ENCODE measurements at regions not wholly inside any gene's neighbourhood (a gene's known extent, or its start where the extent isn't known, plus 50 kb on each side); places are given as distances from the start of the nearest gene placed in this dataset.

GRCh38 chr14:54094765-54095164, 138.1 kb upstream of the BMP4 start:
- no peak for DNase-seq

GRCh38 chr14:54098536-54098935, 141.9 kb upstream of the BMP4 start:
- no peak for DNase-seq

DNA sequence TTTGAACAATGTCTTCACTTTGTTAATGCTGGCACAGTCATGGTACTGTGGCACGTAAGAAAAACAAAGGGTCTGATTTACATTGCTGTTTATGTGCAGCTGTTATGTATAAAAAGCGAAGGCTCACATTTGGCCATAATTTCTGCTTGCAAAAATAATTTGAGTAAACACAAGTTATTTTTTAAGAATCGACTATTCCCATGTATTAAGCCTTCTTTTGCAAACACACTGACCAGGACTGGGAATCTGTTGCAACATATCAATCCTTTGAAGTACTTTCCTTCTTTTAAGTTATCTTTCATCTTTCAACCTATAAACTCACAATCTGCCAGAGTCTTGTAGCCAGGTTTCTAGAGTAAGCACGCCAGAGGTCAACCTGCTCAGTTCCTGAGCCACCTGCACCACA, 145.4 kb upstream of the BMP4 start:
- no peak for DNase-seq

GRCh38 chr14:54102530-54102929, 145.9 kb upstream of the BMP4 start:
- DNase-seq, result no peak

GRCh38 chr14:54104601-54105145, 148.0 kb upstream of the BMP4 start:
- no peak for DNase-seq

DNA sequence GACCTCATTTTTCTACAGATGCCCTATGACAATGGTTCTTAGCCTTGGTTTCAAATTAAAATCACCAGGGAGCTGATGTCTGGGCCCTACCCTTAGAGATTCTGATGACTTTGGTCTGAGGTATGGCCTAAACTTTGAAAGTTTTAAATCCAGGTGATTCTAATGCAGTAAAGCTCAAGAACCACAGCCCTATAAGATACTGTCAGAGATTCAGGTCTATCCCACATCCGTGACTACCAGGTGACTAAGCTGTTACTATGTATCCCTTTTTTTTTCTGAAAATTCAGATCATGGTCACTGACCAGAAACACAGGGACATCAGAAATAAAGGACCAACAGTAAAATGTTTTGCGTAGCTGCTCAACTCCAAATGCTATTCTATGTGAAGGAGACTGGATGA, 148.8 kb upstream of the BMP4 start:
- DNase-seq, result no peak

DNA sequence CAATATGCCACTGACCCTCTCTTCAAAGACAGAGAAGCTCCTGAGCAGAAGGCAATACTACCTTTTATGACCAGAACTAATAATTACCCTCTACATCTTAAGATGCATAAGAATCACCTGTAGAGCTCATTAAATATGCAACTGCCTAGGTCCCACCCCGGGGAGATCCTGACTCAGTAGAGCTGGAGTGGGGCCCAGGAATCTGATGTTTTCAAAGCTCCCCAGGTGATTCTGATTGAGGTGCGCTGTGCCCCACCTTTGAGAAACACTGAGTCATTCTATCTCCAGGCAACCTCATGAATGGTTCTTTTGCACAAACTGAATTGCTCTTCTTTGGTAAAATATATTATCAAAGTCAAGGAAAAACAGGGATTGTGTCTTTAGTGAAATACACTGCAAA, 149.3 kb upstream of the BMP4 start:
- DNase-seq, result no peak

GRCh38 chr14:54106661-54107377, 150.2 kb upstream of the BMP4 start:
- no peak for DNase-seq

DNA sequence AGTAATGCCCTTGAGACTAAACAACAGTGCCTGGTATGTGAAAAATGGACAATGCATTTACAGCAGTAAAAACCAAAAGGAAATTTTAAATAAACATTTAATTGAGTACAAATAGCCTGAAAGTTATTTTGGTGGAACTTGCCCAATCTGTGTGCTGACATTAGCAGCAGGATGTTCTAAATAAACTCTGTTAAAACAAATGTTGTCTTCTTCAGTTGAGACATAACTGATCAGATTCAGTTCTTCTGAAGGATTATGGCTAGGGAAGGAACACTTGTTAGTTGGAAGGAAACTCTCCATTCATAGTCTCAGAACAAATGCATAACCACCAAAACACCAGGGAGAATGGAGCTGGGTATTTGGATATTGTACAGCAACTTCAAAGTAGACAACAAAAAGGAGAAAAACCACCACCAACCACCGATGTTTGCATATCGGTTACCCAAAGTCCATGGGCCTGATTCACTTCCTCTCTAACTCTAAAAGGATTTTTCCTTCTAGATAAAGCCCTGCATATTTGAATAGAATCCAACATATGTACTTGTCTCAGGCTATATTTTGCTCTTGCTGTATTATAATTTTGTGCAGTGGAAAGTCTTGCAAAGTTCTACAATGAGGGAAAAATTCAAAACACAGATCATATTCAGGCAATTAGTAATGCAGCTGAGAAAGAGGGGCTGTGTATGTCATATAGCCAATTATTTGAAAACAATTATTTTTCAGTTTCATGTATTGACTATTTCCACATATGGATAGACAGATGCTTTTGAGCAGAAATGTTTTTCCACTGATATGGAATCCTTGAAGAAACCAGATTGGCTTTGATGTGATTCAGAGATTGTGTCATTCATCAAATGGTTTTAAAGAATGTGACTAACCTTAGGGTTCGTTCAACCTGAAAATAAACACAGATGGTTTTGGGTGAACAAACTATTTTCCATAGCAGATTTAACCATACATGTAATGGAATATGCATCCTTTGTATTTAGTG, 152.2 kb upstream of the BMP4 start:
- no peak for DNase-seq

- DNase-seq, result no peak
Observed at GRCh38 chr14:54109521-54110120, 153.0 kb upstream of the BMP4 start.

- no peak for DNase-seq
Observed at GRCh38 chr14:54114941-54115340, 158.3 kb upstream of the BMP4 start.

DNA sequence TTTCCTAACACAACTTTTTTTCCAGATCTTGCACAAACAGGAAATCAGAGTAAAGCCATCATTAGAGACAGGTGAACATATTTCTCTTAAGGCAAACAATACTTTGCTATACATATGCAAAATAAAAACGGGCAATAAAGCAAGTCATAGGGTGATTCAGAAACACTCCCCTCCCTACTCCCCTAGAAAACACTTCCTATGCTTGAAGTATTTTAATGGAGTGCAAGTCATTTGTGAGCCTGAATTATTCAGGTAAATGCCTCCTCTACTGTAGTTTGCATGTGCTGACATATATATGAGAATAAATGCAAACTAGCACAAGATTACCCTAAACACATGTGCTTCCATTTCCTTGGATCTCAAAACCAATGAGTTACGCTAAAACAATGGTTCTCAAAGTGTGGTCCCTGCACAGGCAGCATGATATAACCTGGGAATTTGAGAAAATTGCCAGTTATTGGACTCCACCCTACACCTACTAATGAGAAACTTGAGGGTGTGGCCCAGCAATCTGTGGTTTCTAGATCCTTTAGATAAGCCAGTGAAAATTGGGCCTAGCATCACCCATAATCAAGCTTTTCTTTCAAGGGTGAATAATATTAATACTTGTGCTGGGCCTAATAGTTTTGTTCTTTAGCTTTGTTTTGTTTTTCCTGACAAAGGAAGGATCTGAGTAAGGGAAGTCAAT, 159.7 kb upstream of the BMP4 start:
- no peak for DNase-seq

- DNase-seq, result no peak
Observed at GRCh38 chr14:54116972-54117371, 160.3 kb upstream of the BMP4 start.

- DNase-seq, result no peak
Observed at GRCh38 chr14:54117396-54117795, 160.8 kb upstream of the BMP4 start.

DNA sequence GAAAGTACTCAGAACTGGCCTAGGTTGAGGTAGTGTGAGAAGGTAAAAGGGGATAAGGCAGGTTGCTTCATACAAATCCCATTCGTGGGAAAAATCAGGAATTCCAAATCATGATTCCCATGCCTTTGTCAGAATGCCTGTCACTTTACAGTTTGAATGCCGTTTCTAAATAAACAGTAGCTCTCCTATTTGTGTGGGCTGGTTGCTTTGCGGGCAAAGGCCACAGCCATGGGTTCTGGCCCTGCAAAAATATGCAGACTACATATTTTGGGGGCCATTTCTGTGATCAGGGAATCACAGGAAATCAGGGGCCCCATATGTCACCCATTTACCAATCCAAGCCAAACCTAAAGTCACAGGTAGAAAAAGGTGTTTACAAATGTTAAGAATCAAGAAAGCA, 161.3 kb upstream of the BMP4 start:
- DNase-seq, result no peak

DNA sequence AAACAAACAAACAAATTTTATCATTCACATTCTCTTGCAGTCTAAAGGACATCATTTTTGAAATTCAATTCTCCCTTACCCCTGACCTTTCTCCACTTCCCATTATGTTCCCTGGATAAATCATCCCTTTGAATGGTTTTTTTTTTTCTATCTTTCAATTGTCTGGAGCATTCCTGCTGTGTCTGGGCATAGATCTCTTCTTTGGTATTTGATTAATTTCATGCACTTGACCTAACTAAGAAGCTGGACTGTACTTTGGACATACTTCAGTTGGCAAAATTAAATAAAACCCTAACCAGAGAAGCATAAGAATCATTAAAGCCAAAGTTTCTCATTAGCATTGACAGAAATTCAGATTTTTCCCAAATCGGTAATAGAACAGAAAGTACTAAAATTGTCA, 163.6 kb upstream of the BMP4 start:
- DNase-seq, result no peak

DNA sequence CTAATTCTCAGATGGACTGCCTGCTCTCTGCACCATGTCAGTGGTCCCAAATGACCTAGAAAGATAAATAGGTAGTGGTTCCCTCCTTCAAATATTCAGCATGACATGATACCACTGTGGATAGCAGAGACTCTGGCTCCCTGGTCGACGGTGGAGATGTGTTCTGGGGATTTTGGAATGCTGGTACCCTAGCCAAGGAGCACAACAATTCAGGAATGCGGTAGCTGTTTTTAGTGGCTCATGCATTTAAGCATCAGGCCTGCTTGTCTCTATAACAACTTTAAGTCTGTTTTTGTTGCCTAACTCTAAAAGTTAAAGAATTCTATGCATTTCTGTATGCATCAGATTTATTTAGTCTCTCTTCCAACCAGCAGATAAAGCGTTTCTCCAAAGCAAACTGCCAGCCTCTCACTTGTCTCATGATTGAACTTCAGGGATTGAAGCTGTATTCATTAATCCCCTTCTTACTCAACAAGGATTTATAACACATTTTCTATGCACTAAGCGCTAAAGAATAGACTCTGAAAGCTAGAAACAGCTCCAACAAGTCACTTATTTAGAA, 164.9 kb upstream of the BMP4 start:
- DNase-seq, result no peak

DNA sequence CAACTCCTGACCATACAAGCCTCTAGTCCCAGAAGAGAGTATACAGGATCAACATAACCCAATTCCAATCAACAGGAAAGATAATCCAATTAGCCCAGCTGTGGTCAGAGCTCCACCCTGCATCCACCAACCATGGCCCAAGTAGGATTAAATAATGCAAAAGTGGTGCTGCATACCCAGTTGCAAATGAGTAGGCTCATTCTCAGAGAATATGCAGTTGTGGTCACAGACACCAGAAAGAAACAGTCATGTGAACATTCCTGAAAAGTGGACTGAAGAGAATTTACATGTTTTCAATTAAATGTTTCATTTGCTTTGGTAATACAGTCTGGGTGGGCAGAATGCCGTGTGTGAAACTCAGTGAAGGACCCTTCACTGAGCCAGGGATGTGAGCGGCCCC, 167.2 kb upstream of the BMP4 start:
- no peak for DNase-seq

DNA sequence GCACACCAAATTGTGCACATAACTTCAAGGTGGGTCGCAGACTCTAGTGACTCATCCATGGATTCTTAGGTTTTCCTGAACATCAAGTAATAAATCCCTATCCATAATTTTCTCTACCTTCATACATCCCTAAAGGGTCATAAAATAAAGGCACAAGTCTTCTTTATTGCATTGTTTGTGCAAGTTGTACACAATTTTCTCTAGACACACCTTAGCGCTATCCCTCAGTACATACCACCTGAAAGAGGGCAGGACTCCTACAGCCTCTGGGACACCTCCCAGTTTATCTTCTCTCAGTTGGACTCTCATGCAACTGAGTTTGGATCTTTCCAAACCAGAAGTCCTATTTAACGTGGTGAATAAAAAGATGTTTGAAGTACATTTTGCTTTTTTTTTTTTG, 168.5 kb upstream of the BMP4 start:
- no peak for DNase-seq

GRCh38 chr14:54126947-54127346, 170.3 kb upstream of the BMP4 start:
- no peak for DNase-seq

- no peak for DNase-seq
Observed at GRCh38 chr14:54127526-54127925, 170.9 kb upstream of the BMP4 start.

DNA sequence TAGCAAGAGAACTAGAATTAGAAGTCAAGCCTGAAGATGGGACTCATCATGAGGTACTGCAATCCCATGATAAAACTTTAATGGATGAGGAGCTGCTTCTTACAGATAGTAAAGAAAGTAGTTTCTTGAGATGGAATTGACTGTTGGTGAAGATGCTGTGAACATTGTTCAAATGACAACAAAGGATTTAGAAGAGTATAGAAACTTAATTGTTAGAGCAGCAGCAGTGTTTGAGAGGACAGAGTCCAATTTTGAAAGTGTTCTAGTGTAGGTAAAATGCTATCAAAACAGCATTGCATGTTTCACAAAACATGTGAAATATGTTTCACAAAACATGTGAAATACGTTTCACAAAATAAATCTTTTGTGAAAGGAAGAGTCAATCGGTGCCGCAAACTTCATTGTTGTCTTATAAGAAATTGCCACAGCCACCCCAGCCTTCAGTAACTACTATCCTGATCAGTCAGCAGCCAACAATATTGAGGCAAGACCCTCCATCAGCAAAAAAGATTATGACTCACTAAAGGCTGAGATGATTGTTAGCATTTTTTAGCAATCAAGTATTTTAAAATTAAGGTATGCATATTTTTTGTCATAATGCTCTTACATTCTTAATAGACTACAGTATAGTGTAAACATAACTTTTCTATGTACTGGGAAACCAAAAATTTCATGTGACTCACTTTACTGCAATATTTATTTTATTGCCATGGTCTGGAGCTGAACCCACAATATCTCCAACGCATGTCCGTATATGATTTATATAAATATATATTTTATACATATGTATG, 173.4 kb upstream of the BMP4 start:
- no peak for DNase-seq
